ENCODE measurements at regions not wholly inside any gene's neighbourhood (a gene's known extent, or its start where the extent isn't known, plus 50 kb on each side); places are given as distances from the start of the nearest gene placed in this dataset.

- TF ChIP-seq CTCF (conservative IDR thresholded peaks at IDR 0.05) (no peak), EZH2 (IDR thresholded peaks at IDR 0.05; ENCODE audit: low read depth) (no peak)
Observed at GRCh38 chr10:9819756-9820494, 1197.7 kb upstream of the CELF2 start.
